ENCODE measurements at regions not wholly inside any gene's neighbourhood (a gene's known extent, or its start where the extent isn't known, plus 50 kb on each side); places are given as distances from the start of the nearest gene placed in this dataset.

GRCh38 chr5:42888771-42889170, 77.1 kb upstream of the SELENOP start:
- TF ChIP-seq CTCF (IDR thresholded peaks at IDR 0.05) (no peak), POLR2AphosphoS5 (IDR thresholded peaks at IDR 0.05) (no peak), POLR2A (IDR thresholded peaks at IDR 0.05) (no peak), EP300 (IDR thresholded peaks at IDR 0.05) (no peak)
